Progenitor cell of endocrine pancreas (in vitro differentiated cells): ENCODE measurements at regions not wholly inside any gene's neighbourhood (a gene's known extent, or its start where the extent isn't known, plus 50 kb on each side); places are given as distances from the start of the nearest gene placed in this dataset.

ENCODE experiments used
- DNase-seq: peaks from one replicate; pipeline ENCODE4 v3.0.0; 2021; ENCODE audit warnings: low spot score; ENCODE audit not compliant: unreplicated experiment
- H3K27ac Mint-ChIP-seq: 2 replicates; pipeline ENCODE4 v1.8.0; 2021; ENCODE audit warnings: mild to moderate bottlenecking, moderate library complexity, mixed read lengths
- H3K27me3 Mint-ChIP-seq: 2 replicates; pipeline ENCODE4 v1.8.0; 2021; ENCODE audit warnings: mixed read lengths
- H3K36me3 Mint-ChIP-seq: 2 replicates; pipeline ENCODE4 v1.8.0; 2022; ENCODE audit warnings: mixed read lengths; ENCODE audit not compliant: insufficient read depth
- H3K4me1 Mint-ChIP-seq: 2 replicates; pipeline ENCODE4 v1.8.0; 2021; ENCODE audit warnings: low read depth, mixed read lengths
- H3K4me3 Mint-ChIP-seq: 2 replicates; pipeline ENCODE4 v1.8.0; 2021; ENCODE audit warnings: low read depth, mild to moderate bottlenecking, moderate library complexity, mixed read lengths
- H3K9me3 Mint-ChIP-seq: 2 replicates; pipeline ENCODE4 v1.8.0; 2021; ENCODE audit warnings: low read depth, mixed read lengths
- CTCF ChIP-seq: fragments of 200-600 bp; sonication (generic); IDR thresholded peaks from one replicate; pipeline ENCODE4 v1.5.0; 2021; ENCODE audit warnings: antibody characterized with exemption, mild to moderate bottlenecking; ENCODE audit not compliant: unreplicated experiment

GRCh38 chr3:176959867-176960266, 237.4 kb downstream of the TBL1XR1 start:
- Mint-ChIP-seq H3K9me3 (peaks cover 7% of the 10 kb centered on the region), H3K4me1 (no peaks in the 10 kb centered on the region), H3K36me3 (peaks cover 1% of the 10 kb centered on the region), H3K27me3 (no peaks in the 10 kb centered on the region), H3K27ac (no peak overlapping the region), H3K4me3 (no peak overlapping the region)
- no peak for DNase-seq
- no peak for TF ChIP-seq CTCF

- H3K27me3 Mint-ChIP-seq: no peaks in the 10 kb centered on the region
- TF ChIP-seq CTCF: no peak
- H3K4me3 Mint-ChIP-seq: no peak overlapping the region
- H3K27ac Mint-ChIP-seq: no peak overlapping the region
- H3K4me1 Mint-ChIP-seq: no peaks in the 10 kb centered on the region
- peaks cover 1% of the 10 kb centered on the region for H3K36me3 Mint-ChIP-seq
- peaks cover 7% of the 10 kb centered on the region for H3K9me3 Mint-ChIP-seq
- DNase-seq: no peak
Measured at GRCh38 chr3:176958560-176958959, 238.7 kb downstream of the TBL1XR1 start.

- H3K36me3 Mint-ChIP-seq: no peaks in the 10 kb centered on the region
Measured at GRCh38 chr3:176954517-176954916, 242.8 kb downstream of the TBL1XR1 start.

GRCh38 chr3:176953106-176954060, 243.9 kb downstream of the TBL1XR1 start:
- Mint-ChIP-seq H3K4me3 (no peak overlapping the region), H3K27me3 (no peaks in the 10 kb centered on the region), H3K4me1 (no peaks in the 10 kb centered on the region), H3K36me3 (no peaks in the 10 kb centered on the region), H3K9me3 (no peaks in the 10 kb centered on the region), H3K27ac (no peak overlapping the region)
- no peak for TF ChIP-seq CTCF
- DNase-seq: no peak

More at GRCh38 chr3:176954517-176954916, 242.8 kb downstream of the TBL1XR1 start:
- no peak for DNase-seq
- TF ChIP-seq CTCF: no peak
- no peak overlapping the region for H3K4me3 Mint-ChIP-seq
- no peaks in the 10 kb centered on the region for H3K4me1 Mint-ChIP-seq
- H3K27ac Mint-ChIP-seq: no peak overlapping the region
- no peaks in the 10 kb centered on the region for H3K9me3 Mint-ChIP-seq
- no peaks in the 10 kb centered on the region for H3K27me3 Mint-ChIP-seq

- TF ChIP-seq CTCF: no peak
- H3K27me3 Mint-ChIP-seq: no peaks in the 10 kb centered on the region
- DNase-seq: no peak
- H3K36me3 Mint-ChIP-seq: no peaks in the 10 kb centered on the region
- H3K4me3 Mint-ChIP-seq: no peak overlapping the region
- H3K9me3 Mint-ChIP-seq: no peaks in the 10 kb centered on the region
- H3K4me1 Mint-ChIP-seq: no peaks in the 10 kb centered on the region
- no peak overlapping the region for H3K27ac Mint-ChIP-seq
Measured at GRCh38 chr3:176951586-176952292, 245.5 kb downstream of the TBL1XR1 start.
